NB4 (cell line): ENCODE measurements at regions not wholly inside any gene's neighbourhood (a gene's known extent, or its start where the extent isn't known, plus 50 kb on each side); places are given as distances from the start of the nearest gene placed in this dataset.

Experiments
- DNase-seq: peaks from one replicate; pipeline ENCODE4 v3.0.0; 2010; ENCODE audit warnings: low read depth
- H3K4me3 ChIP-seq: one replicate; pipeline ENCODE4 v1.5.1; 2011; ENCODE audit warnings: mild to moderate bottlenecking, low read depth, low read length, moderate library complexity
- MAX ChIP-seq: IDR thresholded peaks from 2 replicates; pipeline ENCODE4 v1.6.1; 2011; ENCODE audit warnings: low read depth, low read length
- MYC ChIP-seq: IDR thresholded peaks from 2 replicates; pipeline ENCODE4 v1.6.1; 2011; ENCODE audit warnings: low read depth, low read length
- POLR2A ChIP-seq: IDR thresholded peaks from 2 replicates; pipeline ENCODE4 v1.6.1; 2011; ENCODE audit warnings: mild to moderate bottlenecking; ENCODE audit not compliant: insufficient read length; ENCODE audit errors: extremely low read depth
- TF ChIP-seq, protein P1 (sequence below): IDR thresholded peaks from one replicate; pipeline ENCODE4 v1.5.1; 2012; ENCODE audit warnings: low read depth, low read length

- TF ChIP-seq MYC (no peak), POLR2A (no peak), MAX (no peak)
- TF ChIP-seq, protein P1, sequence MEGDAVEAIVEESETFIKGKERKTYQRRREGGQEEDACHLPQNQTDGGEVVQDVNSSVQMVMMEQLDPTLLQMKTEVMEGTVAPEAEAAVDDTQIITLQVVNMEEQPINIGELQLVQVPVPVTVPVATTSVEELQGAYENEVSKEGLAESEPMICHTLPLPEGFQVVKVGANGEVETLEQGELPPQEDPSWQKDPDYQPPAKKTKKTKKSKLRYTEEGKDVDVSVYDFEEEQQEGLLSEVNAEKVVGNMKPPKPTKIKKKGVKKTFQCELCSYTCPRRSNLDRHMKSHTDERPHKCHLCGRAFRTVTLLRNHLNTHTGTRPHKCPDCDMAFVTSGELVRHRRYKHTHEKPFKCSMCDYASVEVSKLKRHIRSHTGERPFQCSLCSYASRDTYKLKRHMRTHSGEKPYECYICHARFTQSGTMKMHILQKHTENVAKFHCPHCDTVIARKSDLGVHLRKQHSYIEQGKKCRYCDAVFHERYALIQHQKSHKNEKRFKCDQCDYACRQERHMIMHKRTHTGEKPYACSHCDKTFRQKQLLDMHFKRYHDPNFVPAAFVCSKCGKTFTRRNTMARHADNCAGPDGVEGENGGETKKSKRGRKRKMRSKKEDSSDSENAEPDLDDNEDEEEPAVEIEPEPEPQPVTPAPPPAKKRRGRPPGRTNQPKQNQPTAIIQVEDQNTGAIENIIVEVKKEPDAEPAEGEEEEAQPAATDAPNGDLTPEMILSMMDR, result no peak
- DNase-seq, result no peak
- no peak overlapping the region for H3K4me3 ChIP-seq
Observed at GRCh38 chr18:26757263-26758019, 108.1 kb downstream of the AQP4 start.

GRCh38 chr18:26756556-26756955, 109.0 kb downstream of the AQP4 start:
- no peak for TF ChIP-seq POLR2A
- TF ChIP-seq MAX, result no peak
- TF ChIP-seq MYC, result no peak
- TF ChIP-seq, protein P1, result no peak
- H3K4me3 ChIP-seq, result no peak overlapping the region
- DNase-seq, result no peak

GRCh38 chr18:26746826-26747475, 118.6 kb downstream of the AQP4 start:
- no peak overlapping the region for H3K4me3 ChIP-seq
- DNase-seq, result no peak
- TF ChIP-seq MAX, result no peak
- TF ChIP-seq, protein P1, result no peak
- no peak for TF ChIP-seq MYC

DNA sequence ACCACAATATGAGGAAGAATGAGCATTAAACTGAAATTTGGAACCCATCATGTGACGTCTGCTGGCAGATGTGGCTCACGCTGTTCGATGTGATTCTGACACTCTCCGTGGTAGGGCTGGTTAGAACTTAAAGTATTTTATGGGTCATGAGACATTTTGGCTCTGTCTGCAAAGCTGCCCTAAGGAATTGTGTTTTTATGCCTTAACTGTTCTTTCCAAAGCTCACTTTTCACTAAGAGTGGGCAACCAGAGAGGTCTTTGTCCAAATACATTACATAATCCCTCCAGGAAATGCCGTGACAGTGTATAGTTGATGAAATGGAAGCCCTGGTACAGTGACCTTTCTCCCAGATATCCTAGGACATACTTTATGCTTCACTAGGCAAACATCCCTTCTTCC, 119.1 kb downstream of the AQP4 start:
- TF ChIP-seq MAX, result no peak
- TF ChIP-seq, protein P1, result no peak
- TF ChIP-seq MYC, result no peak
- no peak for TF ChIP-seq POLR2A
- DNase-seq, result no peak
- H3K4me3 ChIP-seq, result no peak overlapping the region

- TF ChIP-seq, protein P1, result no peak
- TF ChIP-seq MAX (no peak), MYC (no peak), POLR2A (no peak)
- DNase-seq, result no peak
- no peak overlapping the region for H3K4me3 ChIP-seq
Observed at GRCh38 chr18:26745288-26746181, 120.0 kb downstream of the AQP4 start.
